K562 (cell line): ENCODE measurements at regions not wholly inside any gene's neighbourhood (a gene's known extent, or its start where the extent isn't known, plus 50 kb on each side); places are given as distances from the start of the nearest gene placed in this dataset.

ENCODE experiments used
- CEBPB ChIP-seq: fragments of 450-650 bp; IDR thresholded peaks from 2 replicates; pipeline ENCODE4 v1.6.1; 2016; ENCODE audit warnings: missing genetic modification characterization, missing compliant biosample characterization
- DPF2 ChIP-seq: fragments of 450-650 bp; IDR thresholded peaks from 2 replicates; pipeline ENCODE4 v1.6.1; 2016
- EGR1 ChIP-seq: fragments of 450-650 bp; conservative IDR thresholded peaks from 2 replicates; pipeline ENCODE4 v1.6.1; 2017; ENCODE audit warnings: mild to moderate bottlenecking
- EZH2 ChIP-seq: IDR thresholded peaks from 2 replicates; pipeline ENCODE4 v1.6.1; 2012; ENCODE audit warnings: low read depth, mild to moderate bottlenecking, inconsistent platforms, low read length, borderline replicate concordance
- FOXK2 ChIP-seq, 2 experiments: fragments of 450-650 bp; IDR thresholded peaks in 1 of 2; conservative IDR thresholded peaks in 1 of 2; 2 replicates each; pipeline ENCODE4 v1.6.1; 2016; ENCODE audit warnings: low read depth in 2 of 2, mild to moderate bottlenecking in 1 of 2
- MEIS2 ChIP-seq: fragments of 450-650 bp; IDR thresholded peaks from 2 replicates; pipeline ENCODE4 v1.6.1; 2014; ENCODE audit warnings: mild to moderate bottlenecking; ENCODE audit not compliant: partially characterized antibody
- NCOA6 ChIP-seq: fragments of 450-650 bp; IDR thresholded peaks from 2 replicates; pipeline ENCODE4 v1.6.1; 2017; ENCODE audit warnings: mild to moderate bottlenecking
- POLR2A ChIP-seq: fragments of 450-650 bp; conservative IDR thresholded peaks from 2 replicates; pipeline ENCODE4 v1.6.1; 2016
- POLR2AphosphoS5 ChIP-seq: IDR thresholded peaks from 2 replicates; pipeline ENCODE4 v1.6.1; 2011; ENCODE audit warnings: mild to moderate bottlenecking, low read depth, low read length, moderate library complexity; ENCODE audit not compliant: control insufficient read depth, insufficient read depth
- SP2 ChIP-seq: IDR thresholded peaks from 2 replicates; pipeline ENCODE4 v1.6.1; 2011; ENCODE audit warnings: mild to moderate bottlenecking, low read depth, low read length, moderate library complexity; ENCODE audit not compliant: poor library complexity, severe bottlenecking; ENCODE audit errors: extremely low read depth
- TARDBP ChIP-seq: fragments of 450-650 bp; IDR thresholded peaks from 2 replicates; pipeline ENCODE4 v1.6.1; 2016
- TF ChIP-seq, protein P1 (sequence below): fragments of 250-450 bp; sonication (Bioruptor Pico); IDR thresholded peaks from 2 replicates; pipeline ENCODE4 v1.4.0; 2020; ENCODE audit warnings: mild to moderate bottlenecking, moderate library complexity

DNA sequence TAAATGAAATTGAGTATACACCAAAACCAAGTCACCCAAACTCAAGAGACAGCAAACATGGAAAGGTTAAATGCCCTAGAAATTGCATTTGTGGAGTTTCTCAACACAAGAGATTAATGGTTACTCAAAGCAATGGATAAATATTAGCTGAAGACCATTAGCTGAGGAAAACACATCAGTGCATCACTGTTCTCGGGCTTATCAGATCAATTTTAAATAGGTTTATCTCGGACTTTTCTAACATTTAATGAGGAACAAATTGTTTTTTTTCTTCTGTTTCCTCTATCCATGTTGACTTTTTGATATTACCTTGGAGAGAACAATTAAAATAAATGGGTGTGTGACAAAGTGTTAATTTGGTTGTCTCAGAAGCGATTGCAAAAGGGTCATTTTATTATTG is 105.4 kb upstream of the PIK3C3 start:
- no peak for TF ChIP-seq FOXK2 (conservative IDR thresholded peaks at IDR 0.05 in 1 of 2, IDR thresholded peaks at IDR 0.05 in 1 of 2; ENCODE audit: low read depth in 2 of 2)
- TF ChIP-seq, protein P1, sequence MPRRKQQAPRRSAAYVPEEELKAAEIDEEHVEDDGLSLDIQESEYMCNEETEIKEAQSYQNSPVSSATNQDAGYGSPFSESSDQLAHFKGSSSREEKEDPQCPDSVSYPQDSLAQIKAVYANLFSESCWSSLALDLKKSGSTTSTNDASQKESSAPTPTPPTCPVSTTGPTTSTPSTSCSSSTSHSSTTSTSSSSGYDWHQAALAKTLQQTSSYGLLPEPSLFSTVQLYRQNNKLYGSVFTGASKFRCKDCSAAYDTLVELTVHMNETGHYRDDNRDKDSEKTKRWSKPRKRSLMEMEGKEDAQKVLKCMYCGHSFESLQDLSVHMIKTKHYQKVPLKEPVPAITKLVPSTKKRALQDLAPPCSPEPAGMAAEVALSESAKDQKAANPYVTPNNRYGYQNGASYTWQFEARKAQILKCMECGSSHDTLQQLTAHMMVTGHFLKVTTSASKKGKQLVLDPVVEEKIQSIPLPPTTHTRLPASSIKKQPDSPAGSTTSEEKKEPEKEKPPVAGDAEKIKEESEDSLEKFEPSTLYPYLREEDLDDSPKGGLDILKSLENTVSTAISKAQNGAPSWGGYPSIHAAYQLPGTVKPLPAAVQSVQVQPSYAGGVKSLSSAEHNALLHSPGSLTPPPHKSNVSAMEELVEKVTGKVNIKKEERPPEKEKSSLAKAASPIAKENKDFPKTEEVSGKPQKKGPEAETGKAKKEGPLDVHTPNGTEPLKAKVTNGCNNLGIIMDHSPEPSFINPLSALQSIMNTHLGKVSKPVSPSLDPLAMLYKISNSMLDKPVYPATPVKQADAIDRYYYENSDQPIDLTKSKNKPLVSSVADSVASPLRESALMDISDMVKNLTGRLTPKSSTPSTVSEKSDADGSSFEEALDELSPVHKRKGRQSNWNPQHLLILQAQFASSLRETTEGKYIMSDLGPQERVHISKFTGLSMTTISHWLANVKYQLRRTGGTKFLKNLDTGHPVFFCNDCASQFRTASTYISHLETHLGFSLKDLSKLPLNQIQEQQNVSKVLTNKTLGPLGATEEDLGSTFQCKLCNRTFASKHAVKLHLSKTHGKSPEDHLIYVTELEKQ (CRISPR knock-in tag) = no peak
- TF ChIP-seq TARDBP = no peak
- TF ChIP-seq SP2 = no peak
- TF ChIP-seq EZH2 = no peak
- TF ChIP-seq CEBPB (tag) = no peak
- TF ChIP-seq DPF2 = no peak
- TF ChIP-seq POLR2AphosphoS5 = no peak
- TF ChIP-seq EGR1 = no peak
- no peak for TF ChIP-seq NCOA6
- TF ChIP-seq POLR2A = no peak
- no peak for TF ChIP-seq MEIS2
